ENCODE measurements at regions not wholly inside any gene's neighbourhood (a gene's known extent, or its start where the extent isn't known, plus 50 kb on each side); places are given as distances from the start of the nearest gene placed in this dataset.
"Not testable (repeated sequence)": the region's sequence is repeated elsewhere in the genome, so short reads cannot be mapped to it uniquely, and the experiment has no call there.

GRCh38 chr15:53059273-53060043 is 269.3 kb upstream of the ONECUT1 start:
- H3K9ac ChIP-seq (ENCODE audit: low read length): no peak overlapping the region
- no peaks in the 10 kb centered on the region for H3K4me1 ChIP-seq (ENCODE audit: control insufficient read depth, insufficient read depth, low read length)
- no peak for DNase-seq (ENCODE audit: low read depth)
- no peaks in the 10 kb centered on the region for H3K27me3 ChIP-seq (replicated peaks; ENCODE audit: control insufficient read depth, insufficient read depth, low read length)
- no peak overlapping the region for H3K4me3 ChIP-seq (ENCODE audit: low read length)
- no peaks in the 10 kb centered on the region for H3K36me3 ChIP-seq (ENCODE audit: control insufficient read depth, insufficient read depth, low read length, severe bottlenecking)
- H3K9me3 ChIP-seq (ENCODE audit: control insufficient read depth, low read length): no peaks in the 10 kb centered on the region

DNA sequence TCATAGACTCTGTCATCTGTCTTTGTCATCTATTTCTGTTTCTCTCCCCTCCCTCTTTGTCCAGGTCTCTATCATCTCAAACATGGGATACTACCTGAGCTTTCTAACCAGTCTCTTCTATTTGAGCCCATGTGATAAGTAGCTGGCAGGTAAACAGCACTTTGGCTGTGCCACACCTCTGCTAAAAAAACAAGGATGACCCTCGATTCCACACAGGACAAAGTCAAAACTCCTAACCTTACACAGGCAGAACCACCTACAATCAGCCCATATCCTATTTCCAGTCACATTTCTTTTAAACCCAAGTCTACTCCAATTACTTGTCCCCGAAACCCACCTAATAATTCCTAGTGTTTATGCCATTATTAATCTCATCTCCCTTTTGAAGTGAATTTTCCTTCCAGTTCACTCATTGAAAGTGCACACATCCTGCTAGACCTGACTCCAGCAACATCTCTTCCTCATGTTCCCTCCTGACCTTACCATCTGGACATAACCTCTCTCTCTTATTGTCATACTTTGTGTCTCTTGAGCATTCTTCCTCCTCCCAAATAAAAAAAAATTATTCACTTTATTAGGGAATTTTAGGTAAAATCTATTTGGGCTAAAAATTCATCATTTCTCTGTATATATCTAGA is 256.1 kb upstream of the ONECUT1 start:
- Histone ChIP-seq H3K36me3 (ENCODE audit: control insufficient read depth, insufficient read depth, low read length, severe bottlenecking) (no peaks in the 10 kb centered on the region), H3K4me1 (ENCODE audit: control insufficient read depth, insufficient read depth, low read length) (no peaks in the 10 kb centered on the region), H3K9me3 (ENCODE audit: control insufficient read depth, low read length) (peaks cover 15% of the 10 kb centered on the region), H3K9ac (ENCODE audit: low read length) (no peak overlapping the region), H3K4me3 (ENCODE audit: low read length) (no peak overlapping the region), H3K27me3 (replicated peaks; ENCODE audit: control insufficient read depth, insufficient read depth, low read length) (no peaks in the 10 kb centered on the region)
- DNase-seq (ENCODE audit: low read depth): no peak

DNA sequence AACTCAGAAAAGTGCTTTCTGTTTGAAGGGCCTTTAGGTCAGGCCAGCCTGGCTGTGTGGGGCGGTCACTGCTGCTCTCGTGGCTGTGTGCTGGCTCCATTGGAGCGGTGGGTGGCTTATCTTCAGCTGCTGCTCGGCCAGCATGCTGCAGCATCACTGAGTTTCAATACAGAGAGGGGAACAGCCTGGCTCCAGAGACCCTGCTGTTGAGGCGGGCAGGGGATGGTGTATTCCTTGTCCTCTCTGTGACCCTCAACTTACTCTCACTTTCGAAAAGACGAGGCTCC is 248.5 kb upstream of the ONECUT1 start:
- Histone ChIP-seq H3K36me3 (ENCODE audit: control insufficient read depth, insufficient read depth, low read length, severe bottlenecking) (no peaks in the 10 kb centered on the region), H3K4me3 (ENCODE audit: low read length) (no peak overlapping the region), H3K27me3 (replicated peaks; ENCODE audit: control insufficient read depth, insufficient read depth, low read length) (no peaks in the 10 kb centered on the region), H3K9me3 (ENCODE audit: control insufficient read depth, low read length) (peaks cover 13% of the 10 kb centered on the region), H3K4me1 (ENCODE audit: control insufficient read depth, insufficient read depth, low read length) (no peaks in the 10 kb centered on the region), H3K9ac (ENCODE audit: low read length) (no peak overlapping the region)
- no peak for DNase-seq (ENCODE audit: low read depth)

- Histone ChIP-seq H3K4me3 (ENCODE audit: low read length) (no peak overlapping the region), H3K27me3 (replicated peaks; ENCODE audit: control insufficient read depth, insufficient read depth, low read length) (no peaks in the 10 kb centered on the region), H3K36me3 (ENCODE audit: control insufficient read depth, insufficient read depth, low read length, severe bottlenecking) (no peaks in the 10 kb centered on the region), H3K9ac (ENCODE audit: low read length) (no peak overlapping the region), H3K9me3 (ENCODE audit: control insufficient read depth, low read length) (peaks cover 8% of the 10 kb centered on the region), H3K4me1 (ENCODE audit: control insufficient read depth, insufficient read depth, low read length) (no peaks in the 10 kb centered on the region)
- DNase-seq (ENCODE audit: low read depth): no peak
Observed at GRCh38 chr15:53037904-53038654, 247.9 kb upstream of the ONECUT1 start.

- no peaks in the 10 kb centered on the region for H3K27me3 ChIP-seq (replicated peaks; ENCODE audit: control insufficient read depth, insufficient read depth, low read length)
- no peak overlapping the region for H3K9ac ChIP-seq (ENCODE audit: low read length)
- no peak for DNase-seq (ENCODE audit: low read depth)
- H3K9me3 ChIP-seq (ENCODE audit: control insufficient read depth, low read length): no peaks in the 10 kb centered on the region
- H3K4me3 ChIP-seq (ENCODE audit: low read length): no peak overlapping the region
- no peaks in the 10 kb centered on the region for H3K36me3 ChIP-seq (ENCODE audit: control insufficient read depth, insufficient read depth, low read length, severe bottlenecking)
- H3K4me1 ChIP-seq (ENCODE audit: control insufficient read depth, insufficient read depth, low read length): no peaks in the 10 kb centered on the region
Observed at GRCh38 chr15:53036641-53037040, 246.5 kb upstream of the ONECUT1 start.

DNA sequence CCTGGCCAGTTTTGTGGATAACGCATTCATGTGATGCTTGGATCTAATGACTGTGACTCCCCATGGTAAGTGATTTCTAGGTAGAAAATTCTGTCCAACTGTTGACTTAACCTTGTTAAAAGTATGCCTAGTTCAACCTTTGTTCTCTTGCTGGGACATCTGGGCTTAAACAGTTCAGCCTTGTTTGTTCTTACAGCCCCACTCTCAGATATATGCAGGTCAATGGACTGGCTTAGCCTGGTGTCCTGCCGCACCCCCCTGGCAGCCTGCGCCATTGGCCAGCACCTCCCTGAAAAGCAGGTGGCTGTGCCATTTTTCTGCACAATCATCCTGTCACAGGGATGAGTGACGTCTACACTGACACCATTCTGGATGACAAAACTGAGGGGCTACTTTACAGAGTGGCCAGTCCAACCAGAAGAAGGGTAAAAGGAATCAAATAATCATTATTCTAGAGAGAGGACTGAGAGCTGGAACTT is 244.7 kb upstream of the ONECUT1 start:
- Histone ChIP-seq H3K36me3 (ENCODE audit: control insufficient read depth, insufficient read depth, low read length, severe bottlenecking) (no peaks in the 10 kb centered on the region), H3K4me1 (ENCODE audit: control insufficient read depth, insufficient read depth, low read length) (no peaks in the 10 kb centered on the region), H3K9me3 (ENCODE audit: control insufficient read depth, low read length) (no peaks in the 10 kb centered on the region), H3K4me3 (ENCODE audit: low read length) (no peak overlapping the region), H3K9ac (ENCODE audit: low read length) (no peak overlapping the region), H3K27me3 (replicated peaks; ENCODE audit: control insufficient read depth, insufficient read depth, low read length) (no peaks in the 10 kb centered on the region)
- no peak for DNase-seq (ENCODE audit: low read depth)

DNA sequence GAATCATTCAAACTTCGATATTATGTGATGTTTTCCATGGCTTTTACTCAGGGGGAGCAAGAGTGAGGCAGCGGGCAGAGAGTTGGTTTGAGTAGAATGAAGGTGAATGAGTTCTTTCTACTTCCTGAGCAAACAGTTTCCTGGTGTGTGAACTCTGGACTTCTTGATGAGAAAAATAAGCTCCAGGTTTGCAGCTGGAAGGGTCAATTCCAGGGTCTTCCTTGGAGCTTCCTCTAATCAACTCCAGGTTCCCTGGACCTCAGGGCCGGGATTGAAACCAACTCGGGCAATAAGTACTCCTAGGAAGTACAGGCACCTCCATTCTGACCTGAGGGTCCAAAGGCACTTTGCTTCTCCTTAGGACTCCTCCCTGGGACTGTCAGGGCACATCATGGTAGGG is 243.6 kb upstream of the ONECUT1 start:
- Histone ChIP-seq H3K4me1 (ENCODE audit: control insufficient read depth, insufficient read depth, low read length) (no peaks in the 10 kb centered on the region), H3K36me3 (ENCODE audit: control insufficient read depth, insufficient read depth, low read length, severe bottlenecking) (no peaks in the 10 kb centered on the region), H3K9me3 (ENCODE audit: control insufficient read depth, low read length) (no peaks in the 10 kb centered on the region), H3K4me3 (ENCODE audit: low read length) (no peak overlapping the region), H3K27me3 (replicated peaks; ENCODE audit: control insufficient read depth, insufficient read depth, low read length) (no peaks in the 10 kb centered on the region), H3K9ac (ENCODE audit: low read length) (no peak overlapping the region)
- DNase-seq (ENCODE audit: low read depth): no peak

- Histone ChIP-seq H3K27me3 (replicated peaks; ENCODE audit: control insufficient read depth, insufficient read depth, low read length) (no peaks in the 10 kb centered on the region), H3K9ac (ENCODE audit: low read length) (no peak overlapping the region), H3K4me3 (ENCODE audit: low read length) (no peak overlapping the region), H3K36me3 (ENCODE audit: control insufficient read depth, insufficient read depth, low read length, severe bottlenecking) (no peaks in the 10 kb centered on the region), H3K4me1 (ENCODE audit: control insufficient read depth, insufficient read depth, low read length) (no peaks in the 10 kb centered on the region), H3K9me3 (ENCODE audit: control insufficient read depth, low read length) (no peaks in the 10 kb centered on the region)
- no peak for DNase-seq (ENCODE audit: low read depth)
Observed at GRCh38 chr15:53031469-53031868, 241.3 kb upstream of the ONECUT1 start.

DNA sequence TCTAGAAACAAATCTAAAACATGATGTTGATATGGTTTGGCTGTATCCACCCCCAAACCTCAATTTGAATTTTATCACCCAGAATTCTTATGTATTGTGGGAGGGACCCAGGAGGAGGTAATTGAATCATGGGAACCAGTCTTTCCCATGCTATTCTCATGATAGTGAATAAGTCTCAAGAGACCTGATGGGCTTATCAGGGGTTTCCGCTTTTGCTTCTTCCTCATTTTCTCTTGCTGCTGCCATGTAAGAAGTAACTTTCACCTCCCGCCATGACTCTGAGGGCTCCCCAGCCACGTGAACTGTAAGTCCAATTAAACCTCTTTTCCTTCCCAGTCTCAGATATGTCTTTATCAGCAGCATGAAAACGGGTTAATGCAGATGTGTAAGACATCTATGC is 232.7 kb upstream of the ONECUT1 start:
- H3K9me3 ChIP-seq (ENCODE audit: control insufficient read depth, low read length): no peaks in the 10 kb centered on the region
- H3K27me3 ChIP-seq (replicated peaks; ENCODE audit: control insufficient read depth, insufficient read depth, low read length): no peaks in the 10 kb centered on the region
- no peak overlapping the region for H3K4me3 ChIP-seq (ENCODE audit: low read length)
- no peak for DNase-seq (ENCODE audit: low read depth)
- no peak overlapping the region for H3K9ac ChIP-seq (ENCODE audit: low read length)
- no peaks in the 10 kb centered on the region for H3K4me1 ChIP-seq (ENCODE audit: control insufficient read depth, insufficient read depth, low read length)
- no peaks in the 10 kb centered on the region for H3K36me3 ChIP-seq (ENCODE audit: control insufficient read depth, insufficient read depth, low read length, severe bottlenecking)

- no peaks in the 10 kb centered on the region for H3K4me1 ChIP-seq (ENCODE audit: control insufficient read depth, insufficient read depth, low read length)
- DNase-seq (ENCODE audit: low read depth): no peak
- H3K9ac ChIP-seq (ENCODE audit: low read length): no peak overlapping the region
- no peaks in the 10 kb centered on the region for H3K9me3 ChIP-seq (ENCODE audit: control insufficient read depth, low read length)
- no peaks in the 10 kb centered on the region for H3K36me3 ChIP-seq (ENCODE audit: control insufficient read depth, insufficient read depth, low read length, severe bottlenecking)
- H3K4me3 ChIP-seq (ENCODE audit: low read length): no peak overlapping the region
- no peaks in the 10 kb centered on the region for H3K27me3 ChIP-seq (replicated peaks; ENCODE audit: control insufficient read depth, insufficient read depth, low read length)
Observed at GRCh38 chr15:53013329-53013728, 223.2 kb upstream of the ONECUT1 start.

- not testable (repeated sequence) for H3K9ac ChIP-seq (ENCODE audit: low read length); H3K27me3 ChIP-seq (replicated peaks; ENCODE audit: control insufficient read depth, insufficient read depth, low read length); H3K9me3 ChIP-seq (ENCODE audit: control insufficient read depth, low read length); H3K4me3 ChIP-seq (ENCODE audit: low read length); H3K36me3 ChIP-seq (ENCODE audit: control insufficient read depth, insufficient read depth, low read length, severe bottlenecking); H3K4me1 ChIP-seq (ENCODE audit: control insufficient read depth, insufficient read depth, low read length); DNase-seq (ENCODE audit: low read depth)
Observed at GRCh38 chr15:53011779-53012178, 221.6 kb upstream of the ONECUT1 start.

Data from adipocyte (in vitro differentiated cells).